Lower lobe of right lung (tissue), 2 donors: ENCODE measurements at regions not wholly inside any gene's neighbourhood (a gene's known extent, or its start where the extent isn't known, plus 50 kb on each side); places are given as distances from the start of the nearest gene placed in this dataset.
"Not testable (repeated sequence)": the region's sequence is repeated elsewhere in the genome, so short reads cannot be mapped to it uniquely, and the experiment has no call there.

Experiments used
- ATAC-seq, 2 donors: fragments of 200-7000 bp; cut with Tn5 transposase; one replicate each; pipeline ENCODE4 v1.9.1; 2020 to 2022; ENCODE audit warnings: mild to moderate bottlenecking in 2 of 2, moderate library complexity in 2 of 2
- DNase-seq: peaks from one replicate; pipeline ENCODE4 v3.0.0-alpha.2; 2020
- H3K27ac ChIP-seq: fragments of 200-600 bp; one replicate; pipeline ENCODE4 v1.8.0; 2022
- H3K27me3 ChIP-seq: fragments of 200-600 bp; one replicate; pipeline ENCODE4 v1.8.0; 2022; ENCODE audit warnings: low read depth
- H3K36me3 ChIP-seq: fragments of 200-600 bp; one replicate; pipeline ENCODE4 v1.8.0; 2022; ENCODE audit warnings: mild to moderate bottlenecking
- H3K4me1 ChIP-seq: fragments of 200-600 bp; one replicate; pipeline ENCODE4 v1.8.0; 2022
- H3K4me3 ChIP-seq: fragments of 200-600 bp; one replicate; pipeline ENCODE4 v1.8.0; 2022; ENCODE audit warnings: mild to moderate bottlenecking
- H3K9me3 ChIP-seq: fragments of 200-600 bp; one replicate; pipeline ENCODE4 v1.8.0; 2022
- intact Hi-C: fragments of 100-400 bp; cut with DNase I; formaldehyde crosslinking; loops from one replicate; pipeline ENCODE4 v1.11.0; 2022
- TF ChIP-seq, protein P1 (sequence below): fragments of 200-600 bp; IDR thresholded peaks from one replicate; pipeline ENCODE4 v1.8.0; 2022; ENCODE audit warnings: antibody characterized with exemption, mild to moderate bottlenecking
- donor health status: DM: no; HTN: yes; CAD: no; lungs with severe emphysema.

DNA sequence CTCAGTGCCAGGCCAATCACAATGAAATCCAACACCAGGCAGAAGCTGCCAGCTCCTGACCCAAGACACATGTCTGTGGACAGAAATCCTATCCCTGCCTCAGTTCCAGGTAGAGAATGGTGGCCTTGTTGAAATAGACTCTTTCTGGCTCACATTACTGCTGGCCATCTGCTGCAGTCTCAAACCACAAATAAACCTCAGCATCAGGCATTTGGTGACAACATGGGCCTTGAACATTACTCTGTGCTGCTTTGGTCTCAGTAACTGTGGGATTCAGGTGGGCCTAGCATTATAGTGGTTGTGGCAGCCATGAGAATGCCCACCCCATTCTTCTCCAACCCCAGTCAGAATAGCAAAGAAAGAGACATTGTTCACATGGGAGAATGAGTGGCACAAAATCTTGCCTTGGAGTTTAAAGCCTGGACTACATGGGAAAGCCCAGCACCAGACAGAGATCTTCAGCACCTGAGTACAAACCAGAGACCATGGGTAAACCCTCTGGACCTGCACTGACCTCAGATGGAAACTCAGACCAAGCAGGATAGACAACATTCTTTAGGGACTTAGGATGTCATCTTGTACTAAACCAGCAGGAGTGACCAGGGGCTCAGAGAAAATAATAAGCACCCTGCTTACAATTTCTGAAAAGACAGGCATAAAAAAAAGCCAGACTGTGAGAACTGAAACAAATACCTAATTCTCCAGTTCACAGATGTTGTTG is 50.4 kb upstream of the TRAM1L1 start:
- no peak overlapping the region for H3K27ac ChIP-seq
- TF ChIP-seq, protein P1, sequence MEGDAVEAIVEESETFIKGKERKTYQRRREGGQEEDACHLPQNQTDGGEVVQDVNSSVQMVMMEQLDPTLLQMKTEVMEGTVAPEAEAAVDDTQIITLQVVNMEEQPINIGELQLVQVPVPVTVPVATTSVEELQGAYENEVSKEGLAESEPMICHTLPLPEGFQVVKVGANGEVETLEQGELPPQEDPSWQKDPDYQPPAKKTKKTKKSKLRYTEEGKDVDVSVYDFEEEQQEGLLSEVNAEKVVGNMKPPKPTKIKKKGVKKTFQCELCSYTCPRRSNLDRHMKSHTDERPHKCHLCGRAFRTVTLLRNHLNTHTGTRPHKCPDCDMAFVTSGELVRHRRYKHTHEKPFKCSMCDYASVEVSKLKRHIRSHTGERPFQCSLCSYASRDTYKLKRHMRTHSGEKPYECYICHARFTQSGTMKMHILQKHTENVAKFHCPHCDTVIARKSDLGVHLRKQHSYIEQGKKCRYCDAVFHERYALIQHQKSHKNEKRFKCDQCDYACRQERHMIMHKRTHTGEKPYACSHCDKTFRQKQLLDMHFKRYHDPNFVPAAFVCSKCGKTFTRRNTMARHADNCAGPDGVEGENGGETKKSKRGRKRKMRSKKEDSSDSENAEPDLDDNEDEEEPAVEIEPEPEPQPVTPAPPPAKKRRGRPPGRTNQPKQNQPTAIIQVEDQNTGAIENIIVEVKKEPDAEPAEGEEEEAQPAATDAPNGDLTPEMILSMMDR, result no peak
- no peak overlapping the region for H3K4me3 ChIP-seq
- H3K4me1 ChIP-seq, result no peaks in the 10 kb centered on the region
- no peak for DNase-seq
- intact Hi-C loops, result no loop called here
- no peaks in the 10 kb centered on the region for H3K9me3 ChIP-seq
- no peak for ATAC-seq
- H3K27me3 ChIP-seq, result no peaks in the 10 kb centered on the region
- no peaks in the 10 kb centered on the region for H3K36me3 ChIP-seq

DNA sequence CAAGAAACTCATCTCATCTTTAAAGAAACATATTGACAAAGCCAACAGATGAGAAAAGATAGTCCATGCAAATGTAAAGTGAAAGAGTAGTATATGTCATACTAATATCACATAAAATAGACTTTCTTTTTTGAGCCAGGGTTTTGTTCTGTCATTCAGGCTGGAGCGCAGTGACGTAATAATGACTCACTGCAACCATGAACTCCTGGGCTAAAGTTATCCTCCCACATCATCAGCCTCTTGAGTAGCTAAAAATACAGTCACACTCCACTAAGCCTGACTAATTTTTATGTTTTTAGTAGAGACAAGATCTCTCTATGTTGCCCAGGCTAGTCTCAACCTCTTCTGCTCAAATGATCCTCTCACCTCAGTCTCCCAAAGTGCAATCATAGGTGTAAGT is 51.8 kb upstream of the TRAM1L1 start:
- no peaks in the 10 kb centered on the region for H3K9me3 ChIP-seq
- no peaks in the 10 kb centered on the region for H3K27me3 ChIP-seq
- DNase-seq, result no peak
- no peaks in the 10 kb centered on the region for H3K36me3 ChIP-seq
- TF ChIP-seq, protein P1, result no peak
- H3K4me3 ChIP-seq, result no peak overlapping the region
- no peaks in the 10 kb centered on the region for H3K4me1 ChIP-seq
- intact Hi-C loops, result no loop called here
- ATAC-seq, result no peak
- no peak overlapping the region for H3K27ac ChIP-seq

DNA sequence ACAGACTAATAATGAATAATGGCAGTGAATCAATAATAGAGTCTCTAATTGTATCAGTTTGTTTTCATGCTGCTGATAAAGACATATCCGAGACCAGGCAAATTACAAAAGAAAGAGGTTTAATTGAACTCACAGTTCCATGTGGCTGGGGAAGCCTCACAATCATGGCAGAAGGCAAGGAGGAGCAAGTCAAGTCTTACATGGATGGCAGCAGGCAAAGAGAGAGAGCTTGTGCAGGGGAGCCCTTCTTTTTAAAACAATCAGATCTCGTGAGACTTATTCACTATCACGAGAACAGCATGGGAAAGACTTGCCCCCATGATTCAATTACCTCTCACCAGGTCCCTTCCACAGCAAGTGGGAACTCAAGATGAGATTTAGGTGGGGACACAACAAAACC is 53.4 kb upstream of the TRAM1L1 start:
- H3K36me3 ChIP-seq, H3K27me3 ChIP-seq, ATAC-seq, H3K4me1 ChIP-seq, H3K9me3 ChIP-seq, H3K4me3 ChIP-seq, intact Hi-C loops, H3K27ac ChIP-seq, DNase-seq: not testable (repeated sequence)

DNA sequence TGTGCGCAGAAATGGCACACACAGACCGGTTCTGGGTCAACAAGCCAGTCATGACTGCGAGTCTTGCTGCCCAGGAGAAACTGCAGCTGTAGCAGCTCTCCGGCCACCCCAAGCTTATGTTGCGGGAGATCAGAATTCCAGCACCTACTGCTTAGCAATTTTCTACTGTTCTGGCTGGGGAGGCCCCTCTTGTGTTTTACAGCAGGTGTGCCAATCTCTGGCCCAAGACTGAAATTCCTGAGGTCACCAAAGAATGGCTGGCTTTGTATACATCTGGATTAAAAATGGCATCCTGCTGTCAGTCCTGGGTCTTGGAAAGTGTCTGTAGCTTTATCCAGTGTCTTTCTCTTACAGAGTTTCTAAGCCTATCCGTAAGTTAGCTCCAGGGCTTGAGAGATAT is 68.9 kb upstream of the TRAM1L1 start:
- Histone ChIP-seq H3K9me3 (no peaks in the 10 kb centered on the region), H3K36me3 (no peaks in the 10 kb centered on the region), H3K27me3 (no peaks in the 10 kb centered on the region), H3K4me3 (no peak overlapping the region), H3K4me1 (no peaks in the 10 kb centered on the region), H3K27ac (no peak overlapping the region)
- TF ChIP-seq, protein P1, result no peak
- intact Hi-C loops, result no loop called here
- no peak for ATAC-seq
- DNase-seq, result no peak

DNA sequence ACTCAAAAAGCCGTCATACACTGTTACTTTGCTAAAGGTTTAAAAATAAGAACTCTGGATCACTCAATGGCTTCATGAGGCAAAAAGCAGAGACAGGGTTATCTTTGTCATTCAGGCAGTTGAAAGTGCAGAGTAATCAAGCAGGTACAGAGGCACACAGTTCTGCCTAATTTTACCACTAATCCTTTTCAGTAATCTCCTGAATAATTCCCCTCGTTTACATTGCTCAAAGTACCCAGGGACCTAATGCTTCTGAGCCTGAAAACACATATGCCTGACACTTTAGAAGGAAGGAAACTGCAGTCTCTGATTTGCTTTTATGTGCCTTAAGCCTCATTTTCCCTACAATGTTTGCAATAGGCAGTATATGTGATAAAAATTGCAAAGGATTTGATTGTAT is 71.4 kb upstream of the TRAM1L1 start:
- no peak overlapping the region for H3K4me3 ChIP-seq
- no peak for ATAC-seq
- H3K27ac ChIP-seq, result no peak overlapping the region
- no peaks in the 10 kb centered on the region for H3K36me3 ChIP-seq
- H3K9me3 ChIP-seq, result no peaks in the 10 kb centered on the region
- no peaks in the 10 kb centered on the region for H3K4me1 ChIP-seq
- DNase-seq, result no peak
- no peaks in the 10 kb centered on the region for H3K27me3 ChIP-seq
- intact Hi-C loops, result no loop called here
- TF ChIP-seq, protein P1, result no peak

DNA sequence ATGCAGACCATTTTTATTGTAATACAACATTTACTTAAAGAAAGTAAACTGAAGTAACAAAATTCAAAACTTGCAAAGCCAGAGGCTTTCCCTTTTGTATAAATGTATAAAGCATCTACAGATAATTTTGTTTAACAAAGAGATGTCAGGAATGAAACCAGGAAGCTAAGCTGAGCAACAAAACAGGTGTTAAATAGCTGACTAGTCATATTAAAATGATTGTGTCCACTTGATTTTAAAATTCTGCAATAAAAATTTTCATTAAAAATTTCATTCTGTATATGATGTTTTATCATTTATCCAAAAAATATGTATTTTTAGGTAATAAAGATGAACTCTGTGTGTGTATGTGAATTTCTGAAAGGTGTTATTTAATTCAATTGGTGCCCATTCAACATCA is 72.0 kb upstream of the TRAM1L1 start:
- DNase-seq (no peak), ATAC-seq (no peak)
- intact Hi-C loops, result no loop called here
- H3K36me3 ChIP-seq, result no peaks in the 10 kb centered on the region
- no peak overlapping the region for H3K27ac ChIP-seq
- TF ChIP-seq, protein P1, result no peak
- H3K4me1 ChIP-seq, result no peaks in the 10 kb centered on the region
- H3K9me3 ChIP-seq, result no peaks in the 10 kb centered on the region
- no peaks in the 10 kb centered on the region for H3K27me3 ChIP-seq
- no peak overlapping the region for H3K4me3 ChIP-seq
